Peyer's patch (tissue), 4 donors: ENCODE measurements at regions not wholly inside any gene's neighbourhood (a gene's known extent, or its start where the extent isn't known, plus 50 kb on each side); places are given as distances from the start of the nearest gene placed in this dataset.

ENCODE experiments used
- DNase-seq, 3 donors: peaks; one replicate each; pipeline ENCODE4 v3.0.0-alpha.2; 2017 to 2019
- H3K27ac ChIP-seq, 4 donors: fragments of 200-600 bp; sonication (generic); one replicate each; pipeline ENCODE4 v1.5.1; 2016 to 2019
- H3K27me3 ChIP-seq, 2 donors: fragments of 200-600 bp; sonication (generic); one replicate each; pipeline ENCODE4 v1.5.1; 2019
- H3K36me3 ChIP-seq, 3 donors: fragments of 200-600 bp; sonication (generic); one replicate each; pipeline ENCODE4 v1.5.1; 2016 to 2019
- H3K4me1 ChIP-seq, 4 donors: fragments of 200-600 bp; sonication (generic); one replicate each; pipeline ENCODE4 v1.5.1; 2016 to 2019
- H3K4me3 ChIP-seq, 4 donors: fragments of 200-600 bp; sonication (generic); 1 replicate in 3 of 4; 2 replicates in 1 of 4; pipeline ENCODE4 v1.5.1; 2016 to 2019; ENCODE audit warnings: mild to moderate bottlenecking in 1 of 4
- H3K9me3 ChIP-seq, 4 donors: fragments of 200-600 bp; sonication (generic); one replicate each; pipeline ENCODE4 v1.5.1; 2016 to 2019; ENCODE audit warnings: mild to moderate bottlenecking in 1 of 4
- CTCF ChIP-seq, 6 experiments: fragments of 450-650 bp in 4 of 6; fragments of 200-600 bp in 2 of 6; sonication (generic) in 1 of 6; IDR thresholded peaks; one replicate each; pipeline ENCODE4 v1.5.1; 2017 to 2019; ENCODE audit warnings: antibody characterized with exemption in 6 of 6, mild to moderate bottlenecking in 3 of 6, moderate library complexity in 1 of 6
- POLR2A ChIP-seq, 2 donors: fragments of 450-650 bp; IDR thresholded peaks; one replicate each; pipeline ENCODE4 v1.5.1; 2017; ENCODE audit warnings: antibody characterized with exemption in 2 of 2, mild to moderate bottlenecking in 2 of 2, moderate library complexity in 2 of 2

- H3K4me1 ChIP-seq = no peaks in the 10 kb centered on the region
- no peaks in the 10 kb centered on the region for H3K27me3 ChIP-seq
- TF ChIP-seq POLR2A (IDR thresholded peaks at IDR 0.05) = no peak
- TF ChIP-seq CTCF (IDR thresholded peaks at IDR 0.05) = no peak
- H3K9me3 ChIP-seq = no peaks in the 10 kb centered on the region
- H3K36me3 ChIP-seq = no peaks in the 10 kb centered on the region
- DNase-seq = no peak
- H3K27ac ChIP-seq = no peak overlapping the region
- no peak overlapping the region for H3K4me3 ChIP-seq
Observed at GRCh38 chr1:213678348-213678747, 309.4 kb upstream of the PROX1 start.

DNA sequence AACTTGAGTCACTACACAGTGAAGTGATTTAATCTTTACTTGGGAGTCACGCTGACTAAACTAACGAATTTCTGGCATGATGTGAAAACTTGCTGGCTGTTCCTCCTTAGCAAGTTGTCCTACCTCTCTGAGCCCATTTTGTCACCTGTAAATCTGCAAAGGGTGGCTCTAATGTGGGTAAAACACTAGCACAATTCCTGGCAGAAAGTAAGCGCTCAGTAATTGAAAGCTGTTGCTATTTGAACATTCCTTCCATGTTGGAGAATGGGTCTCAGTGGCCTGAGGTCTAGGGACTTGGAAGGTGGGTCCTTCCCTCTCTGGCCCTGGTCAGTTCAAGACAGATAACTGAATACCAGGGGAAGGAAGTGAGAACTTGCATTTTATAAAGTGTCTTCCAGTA lies 309.0 kb upstream of the PROX1 start:
- no peak for DNase-seq
- Histone ChIP-seq H3K27ac (no peak overlapping the region), H3K9me3 (no peaks in the 10 kb centered on the region), H3K4me1 (no peaks in the 10 kb centered on the region), H3K27me3 (no peaks in the 10 kb centered on the region), H3K4me3 (no peak overlapping the region), H3K36me3 (no peaks in the 10 kb centered on the region)
- TF ChIP-seq POLR2A (IDR thresholded peaks at IDR 0.05) (no peak), CTCF (IDR thresholded peaks at IDR 0.05) (no peak)

- no peak for DNase-seq
- Histone ChIP-seq H3K36me3 (no peaks in the 10 kb centered on the region), H3K4me1 (no peaks in the 10 kb centered on the region), H3K4me3 (no peak overlapping the region), H3K27ac (no peak overlapping the region), H3K9me3 (no peaks in the 10 kb centered on the region), H3K27me3 (no peaks in the 10 kb centered on the region)
- TF ChIP-seq CTCF (IDR thresholded peaks at IDR 0.05) = no peak
- TF ChIP-seq POLR2A (IDR thresholded peaks at IDR 0.05) = no peak
Observed at GRCh38 chr1:213679153-213679552, 308.6 kb upstream of the PROX1 start.

DNA sequence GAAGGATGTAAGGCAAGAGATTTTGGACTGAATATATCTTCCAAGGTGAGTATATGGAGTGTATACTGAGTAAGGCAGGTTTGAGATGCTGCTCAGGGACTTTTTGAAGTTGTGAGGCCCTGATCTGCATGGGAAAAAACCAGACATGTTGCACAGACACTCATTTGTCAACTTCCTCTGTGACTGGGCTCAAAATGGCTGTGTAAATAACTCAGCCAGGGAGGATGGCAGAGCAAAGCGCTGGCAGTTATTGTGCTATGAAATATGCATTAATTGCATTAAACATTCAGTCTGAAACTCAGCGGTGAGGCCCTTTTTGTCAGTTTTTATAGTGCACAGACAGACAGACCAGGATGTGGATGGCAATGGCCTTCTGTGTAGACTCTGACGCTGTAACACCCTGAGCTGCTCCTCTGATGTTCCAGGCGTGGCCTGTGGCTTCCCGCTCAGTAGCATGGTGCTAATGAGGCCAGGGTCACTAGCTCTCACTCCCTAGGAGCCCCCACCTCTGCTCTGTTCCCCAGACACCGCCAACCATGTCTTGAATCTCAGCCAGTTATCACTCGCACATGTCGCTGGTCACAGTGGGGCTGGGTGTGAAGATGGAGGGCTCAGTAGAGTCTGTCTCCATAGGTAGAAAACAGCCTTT lies 307.0 kb upstream of the PROX1 start:
- H3K4me3 ChIP-seq = no peak overlapping the region
- DNase-seq = no peak
- TF ChIP-seq CTCF (IDR thresholded peaks at IDR 0.05) (no peak), POLR2A (IDR thresholded peaks at IDR 0.05) (no peak)
- no peaks in the 10 kb centered on the region for H3K27me3 ChIP-seq
- no peaks in the 10 kb centered on the region for H3K4me1 ChIP-seq
- no peaks in the 10 kb centered on the region for H3K36me3 ChIP-seq
- H3K9me3 ChIP-seq = no peaks in the 10 kb centered on the region
- H3K27ac ChIP-seq = no peak overlapping the region

- Histone ChIP-seq H3K36me3 (no peaks in the 10 kb centered on the region), H3K9me3 (no peaks in the 10 kb centered on the region), H3K27me3 (no peaks in the 10 kb centered on the region), H3K27ac (no peak overlapping the region), H3K4me1 (no peaks in the 10 kb centered on the region), H3K4me3 (no peak overlapping the region)
- no peak for DNase-seq
- TF ChIP-seq POLR2A (IDR thresholded peaks at IDR 0.05) (no peak), CTCF (IDR thresholded peaks at IDR 0.05) (no peak)
Observed at GRCh38 chr1:213681788-213682340, 305.9 kb upstream of the PROX1 start.
